Heart right ventricle (tissue), 16 donors: ENCODE measurements at regions not wholly inside any gene's neighbourhood (a gene's known extent, or its start where the extent isn't known, plus 50 kb on each side); places are given as distances from the start of the nearest gene placed in this dataset.
A peak's percentile ranks its signal among the peaks of the same experiment; 100 is the strongest.

Source experiments
- ATAC-seq, 8 donors: fragments of 200-7000 bp; cut with Tn5 transposase; one replicate each; pipeline ENCODE4 v1.9.1; 2020; ENCODE audit warnings: mild to moderate bottlenecking in 8 of 8, moderate library complexity in 8 of 8, moderate number of reproducible peaks in 1 of 8
- DNase-seq, 2 donors: peaks; one replicate each; pipeline ENCODE4 v3.0.0-alpha.2; 2020
- H3K27ac ChIP-seq, 10 donors: fragments of 200-600 bp; sonication (generic) in 2 of 10; one replicate each; pipeline versions ENCODE4 v1.5.0 to v1.8.0; 2020 to 2022; ENCODE audit warnings: mild to moderate bottlenecking in 3 of 10
- H3K27me3 ChIP-seq, 7 donors: fragments of 200-600 bp; one replicate each; pipeline ENCODE4 v1.8.0; 2021 to 2022; ENCODE audit warnings: mild to moderate bottlenecking in 2 of 7
- H3K36me3 ChIP-seq, 9 donors: fragments of 200-600 bp; sonication (generic) in 1 of 9; one replicate each; pipeline versions ENCODE4 v1.5.0 to v1.8.0; 2020 to 2022; ENCODE audit warnings: mild to moderate bottlenecking in 2 of 9
- H3K4me1 ChIP-seq, 9 donors: fragments of 200-600 bp; sonication (generic) in 1 of 9; one replicate each; pipeline versions ENCODE4 v1.5.0 to v1.8.0; 2020 to 2022; ENCODE audit warnings: mild to moderate bottlenecking in 4 of 9
- H3K4me3 ChIP-seq, 10 donors: fragments of 200-600 bp; sonication (generic) in 2 of 10; one replicate each; pipeline versions ENCODE4 v1.5.0 to v1.8.0; 2020 to 2022; ENCODE audit warnings: mild to moderate bottlenecking in 7 of 10, moderate library complexity in 2 of 10
- H3K9me3 ChIP-seq, 11 donors: fragments of 200-600 bp in 10 of 11; sonication (generic) in 2 of 11; one replicate each; pipeline versions ENCODE4 v1.5.0 to v1.8.0; 2013 to 2022; ENCODE audit warnings: mild to moderate bottlenecking in 2 of 11, control low read depth in 1 of 11, moderate library complexity in 1 of 11
- WGBS, 2 donors: extraction: QIAGEN DNeasy Blood & Tissue Kit; methylation state at CpG; one replicate each; pipeline ENCODE4 v1.1.7; 2013; ENCODE audit warnings: inconsistent platforms in 1 of 2; 5-methylcytosine and 5-hydroxymethylcytosine counted together
- intact Hi-C, 10 donors: fragments of 100-400 bp; cut with DNase I; formaldehyde crosslinking; loops; one replicate each; pipeline versions ENCODE4 v1.11.1 to v1.14.2; 2022
- TF ChIP-seq, protein P1 (sequence below), 9 donors: fragments of 200-600 bp; sonication (generic) in 2 of 9; IDR thresholded peaks; one replicate each; pipeline versions ENCODE4 v1.5.0 to v1.8.0; 2021 to 2022; ENCODE audit warnings: antibody characterized with exemption in 9 of 9, mild to moderate bottlenecking in 5 of 9, moderate library complexity in 1 of 9
- donor health status: Arrhythmogenic right ventricular cardiomyopathy.
- donor health status: ischemic (EF 13 %, LVEDD 7.1; RV severe dilation, severe dysfunction).
- donor health status: healthy with polysubstance abuse.
- donor health status: DM: no; HTN: yes; CAD: no.
- donor health status: DM: no; HTN: no; CAD: no.
- donor health status: ischemic (EF 25% LVEDD 6.9; RV normal size, moderate dysfunction).
- donor health status: ischemic (EF 25% LVEDD 5.7; RV mildly dilated, moderate dysfunction).
- donor health status: healthy.
- donor health status: DM: yes; HTN: yes; CAD: no.
- donor health status: Ischemic cardiomyopathy.
- donor health status: ischemic (EF 35%, LVEDD 5.7; RV mildly dilated, moderate dysfunction).
- donor health status: nonischemic (EF 11% LVEDD 7.7; RV severe dilation, severe dysfunction).
- donor health status: DM: yes; HTN: yes; CAD: no.
- donor health status: PGD.
- donor health status: ischemic (EF 29% LVEDD 5.4; RV normal size, mild dysfunction).
- donor health status: nonischemic (EF 23%, LVEDD 6.1; RV moderate dilation, normal function).

DNA sequence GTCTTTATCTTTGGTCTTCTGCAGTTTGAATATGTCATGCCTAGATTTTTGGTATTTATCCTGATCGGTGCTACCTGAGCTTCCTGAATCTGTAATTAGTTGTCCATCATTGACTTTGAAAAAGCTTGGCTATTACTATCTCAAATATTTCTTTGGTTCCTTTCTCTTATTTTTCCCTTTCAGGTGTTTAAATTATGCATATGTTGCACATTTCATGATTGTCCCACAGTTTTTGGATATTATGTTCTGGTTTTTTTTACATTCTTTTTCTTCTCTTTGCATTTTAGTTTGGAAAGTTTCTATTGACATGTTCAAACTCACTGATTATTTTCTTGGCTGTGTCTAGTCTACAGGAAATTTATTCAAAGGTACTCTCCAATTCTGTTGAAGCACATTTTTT, 840.3 kb upstream of the LRRC4C start:
- TF ChIP-seq, protein P1, sequence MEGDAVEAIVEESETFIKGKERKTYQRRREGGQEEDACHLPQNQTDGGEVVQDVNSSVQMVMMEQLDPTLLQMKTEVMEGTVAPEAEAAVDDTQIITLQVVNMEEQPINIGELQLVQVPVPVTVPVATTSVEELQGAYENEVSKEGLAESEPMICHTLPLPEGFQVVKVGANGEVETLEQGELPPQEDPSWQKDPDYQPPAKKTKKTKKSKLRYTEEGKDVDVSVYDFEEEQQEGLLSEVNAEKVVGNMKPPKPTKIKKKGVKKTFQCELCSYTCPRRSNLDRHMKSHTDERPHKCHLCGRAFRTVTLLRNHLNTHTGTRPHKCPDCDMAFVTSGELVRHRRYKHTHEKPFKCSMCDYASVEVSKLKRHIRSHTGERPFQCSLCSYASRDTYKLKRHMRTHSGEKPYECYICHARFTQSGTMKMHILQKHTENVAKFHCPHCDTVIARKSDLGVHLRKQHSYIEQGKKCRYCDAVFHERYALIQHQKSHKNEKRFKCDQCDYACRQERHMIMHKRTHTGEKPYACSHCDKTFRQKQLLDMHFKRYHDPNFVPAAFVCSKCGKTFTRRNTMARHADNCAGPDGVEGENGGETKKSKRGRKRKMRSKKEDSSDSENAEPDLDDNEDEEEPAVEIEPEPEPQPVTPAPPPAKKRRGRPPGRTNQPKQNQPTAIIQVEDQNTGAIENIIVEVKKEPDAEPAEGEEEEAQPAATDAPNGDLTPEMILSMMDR (IDR thresholded peaks at IDR 0.05), result no peak
- H3K27me3 ChIP-seq, result no peaks in the 10 kb centered on the region
- peaks cover 0 to 14% (median 7%) of the 10 kb centered on the region in 11 donors for H3K9me3 ChIP-seq
- WGBS, 2 donors, result 85 to 86% methylated on average over 1 of the region's 1 CpG
- H3K4me3 ChIP-seq, result no peak overlapping the region
- ATAC-seq, result no peak
- H3K27ac ChIP-seq, result no peak overlapping the region
- H3K36me3 ChIP-seq, result no peaks in the 10 kb centered on the region
- no peak for DNase-seq
- intact Hi-C loops, result no loop called here
- H3K4me1 ChIP-seq, result no peaks in the 10 kb centered on the region

DNA sequence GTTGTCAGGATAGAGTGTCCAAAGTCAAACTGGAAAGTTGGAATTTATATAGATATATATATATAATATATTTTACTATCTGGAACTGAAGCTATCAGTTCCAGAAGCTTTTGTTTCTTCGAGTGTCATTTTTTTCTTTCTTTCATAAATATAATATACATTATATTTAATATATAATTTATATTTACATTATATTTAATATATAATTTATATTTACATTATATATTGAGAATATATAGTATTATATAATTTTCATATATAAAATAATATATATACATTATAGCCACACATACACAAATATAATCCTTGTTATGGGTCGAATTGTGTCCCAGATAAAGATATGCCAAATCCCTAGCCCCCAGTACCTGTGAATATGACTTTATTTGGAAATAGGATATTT, 842.3 kb upstream of the LRRC4C start:
- H3K4me3 ChIP-seq, result no peak overlapping the region
- no peaks in the 10 kb centered on the region for H3K4me1 ChIP-seq
- no peaks in the 10 kb centered on the region for H3K36me3 ChIP-seq
- peaks cover 0 to 5% (median 0%) of the 10 kb centered on the region in 11 donors for H3K9me3 ChIP-seq
- H3K27me3 ChIP-seq, result no peaks in the 10 kb centered on the region
- 79 to 80% methylated on average over 2 of the region's 2 CpGs for WGBS, 2 donors
- no peak for ATAC-seq
- intact Hi-C loops, result no loop called here
- no peak for DNase-seq
- H3K27ac ChIP-seq, result no peak overlapping the region
- TF ChIP-seq, protein P1 (IDR thresholded peaks at IDR 0.05), result no peak

- WGBS, 2 donors, result 46 to 53% methylated on average over 3 of the region's 3 CpGs
- DNase-seq, result no peak
- H3K27me3 ChIP-seq, result no peaks in the 10 kb centered on the region
- no peak overlapping the region for H3K27ac ChIP-seq
- H3K9me3 ChIP-seq, result peaks cover 0 to 3% (median 0%) of the 10 kb centered on the region in 11 donors
- H3K4me1 ChIP-seq, result no peaks in the 10 kb centered on the region
- H3K4me3 ChIP-seq, result no peak overlapping the region
- no peaks in the 10 kb centered on the region for H3K36me3 ChIP-seq
- TF ChIP-seq, protein P1 (IDR thresholded peaks at IDR 0.05), result no peak
- ATAC-seq, result peak in 1 of 8 donors; percentile 39
- intact Hi-C loops, result loop anchor here in 1 of 10 donors (10.0 kb wide), 1 partner anchor 57 kb away; no protein-coding TSS in a partner anchor
Observed at GRCh38 chr11:42311514-42311913, 852.1 kb upstream of the LRRC4C start.

DNA sequence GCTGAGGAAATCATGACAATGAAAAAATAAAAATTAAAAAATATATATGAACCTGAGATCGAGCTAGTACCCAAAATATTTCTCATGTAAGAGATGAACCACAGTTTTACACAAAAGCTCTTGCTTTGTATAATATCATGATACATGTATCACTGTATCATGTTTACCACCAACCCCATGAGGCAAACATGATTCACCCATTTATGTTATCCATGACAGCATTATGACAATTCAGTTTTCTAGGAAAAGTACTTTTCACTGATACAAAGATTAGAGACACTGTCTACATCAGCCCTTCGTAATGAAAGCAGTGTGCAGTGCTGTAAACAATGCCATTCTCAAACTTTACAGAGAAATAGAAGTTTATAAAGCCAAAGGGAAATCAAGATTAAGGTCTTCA, 852.5 kb upstream of the LRRC4C start:
- H3K36me3 ChIP-seq, result no peaks in the 10 kb centered on the region
- no peak overlapping the region for H3K27ac ChIP-seq
- intact Hi-C loops, result loop anchor here in 1 of 10 donors (10.0 kb wide), 1 partner anchor 57 kb away; no protein-coding TSS in a partner anchor
- H3K9me3 ChIP-seq, result peaks cover 0 to 3% (median 0%) of the 10 kb centered on the region in 11 donors
- TF ChIP-seq, protein P1 (IDR thresholded peaks at IDR 0.05), result no peak
- ATAC-seq (no peak), DNase-seq (no peak)
- no peaks in the 10 kb centered on the region for H3K4me1 ChIP-seq
- H3K4me3 ChIP-seq, result no peak overlapping the region
- H3K27me3 ChIP-seq, result no peaks in the 10 kb centered on the region
- WGBS, 2 donors, result 43 to 51% methylated on average over 2 of the region's 2 CpGs
